ENCODE measurements at regions not wholly inside any gene's neighbourhood (a gene's known extent, or its start where the extent isn't known, plus 50 kb on each side); places are given as distances from the start of the nearest gene placed in this dataset.
"Not testable (repeated sequence)": the region's sequence is repeated elsewhere in the genome, so short reads cannot be mapped to it uniquely, and the experiment has no call there.

DNA sequence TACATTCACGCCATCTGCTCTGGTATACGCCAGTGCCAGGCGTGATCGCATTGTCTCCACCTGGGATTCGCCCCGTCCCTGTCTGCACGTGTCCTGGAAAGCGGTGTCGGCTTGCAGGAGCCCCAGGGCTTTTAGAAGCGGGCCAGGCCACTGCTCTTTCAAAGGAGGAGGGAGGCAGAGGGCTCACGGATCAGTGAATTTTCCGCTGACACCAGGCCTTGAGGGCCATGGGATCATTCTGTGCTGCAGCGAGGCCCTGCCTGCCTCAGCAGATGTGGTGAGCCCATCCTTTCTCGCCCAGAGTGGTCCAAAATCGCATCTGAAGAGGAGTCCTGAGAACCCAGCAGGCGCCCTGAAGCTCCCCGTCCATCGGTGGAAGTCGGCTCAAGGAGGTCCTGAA lies 686.4 kb downstream of the KCNJ18 start:
- not testable (repeated sequence) for TF ChIP-seq POLR2AphosphoS5, POLR2A (IDR thresholded peaks at IDR 0.05)
